ENCODE measurements at regions not wholly inside any gene's neighbourhood (a gene's known extent, or its start where the extent isn't known, plus 50 kb on each side); places are given as distances from the start of the nearest gene placed in this dataset.
"Not testable (repeated sequence)": the region's sequence is repeated elsewhere in the genome, so short reads cannot be mapped to it uniquely, and the experiment has no call there.

- H2BK15ac ChIP-seq (replicated peaks; ENCODE audit: low read depth); H3K9ac ChIP-seq (ENCODE audit: low read length); H3K18ac ChIP-seq (ENCODE audit: low read length); H2AK5ac ChIP-seq (ENCODE audit: low read length); H3K27me3 ChIP-seq (ENCODE audit: insufficient read depth, low read length, poor library complexity); H4K8ac ChIP-seq (ENCODE audit: low read depth, low read length); DNase-seq; H3K4ac ChIP-seq (ENCODE audit: low read depth, low read length); H3K4me1 ChIP-seq (ENCODE audit: control insufficient read depth, low read depth, low read length); H3K4me2 ChIP-seq (ENCODE audit: low read length); H3K56ac ChIP-seq (ENCODE audit: low read length); H4K5ac ChIP-seq (ENCODE audit: low read length); H2BK5ac ChIP-seq (ENCODE audit: low read length); H3K27ac ChIP-seq (ENCODE audit: low read depth, low read length); H3K79me2 ChIP-seq (ENCODE audit: control insufficient read depth, insufficient read depth, low read length); H3K36me3 ChIP-seq (ENCODE audit: control insufficient read depth, insufficient read depth, low read length); H3K23ac ChIP-seq (ENCODE audit: low read length); H3K4me3 ChIP-seq (ENCODE audit: low read length); H2BK120ac ChIP-seq (ENCODE audit: low read depth, low read length); H3K79me1 ChIP-seq (ENCODE audit: low read length): not testable (repeated sequence)
- WGBS (ENCODE audit: extremely low coverage, insufficient coverage, low lambda C conversion rate) = no CpG with 5 or more reads among the region's 9 CpGs
These were observed 75.1 kb downstream of the LYZL1 start for GRCh38 chr10:29363930-29364329.

- not testable (repeated sequence) for H3K9ac ChIP-seq (ENCODE audit: low read length); H3K4ac ChIP-seq (ENCODE audit: low read depth, low read length); H2BK5ac ChIP-seq (ENCODE audit: low read length); H4K5ac ChIP-seq (ENCODE audit: low read length); H3K27me3 ChIP-seq (ENCODE audit: insufficient read depth, low read length, poor library complexity); H3K4me2 ChIP-seq (ENCODE audit: low read length); H3K27ac ChIP-seq (ENCODE audit: low read depth, low read length); H2BK120ac ChIP-seq (ENCODE audit: low read depth, low read length); H3K56ac ChIP-seq (ENCODE audit: low read length); H3K18ac ChIP-seq (ENCODE audit: low read length); DNase-seq; H4K8ac ChIP-seq (ENCODE audit: low read depth, low read length); H3K79me2 ChIP-seq (ENCODE audit: control insufficient read depth, insufficient read depth, low read length); H3K23ac ChIP-seq (ENCODE audit: low read length); H2AK5ac ChIP-seq (ENCODE audit: low read length); H3K36me3 ChIP-seq (ENCODE audit: control insufficient read depth, insufficient read depth, low read length); H3K4me1 ChIP-seq (ENCODE audit: control insufficient read depth, low read depth, low read length); H2BK15ac ChIP-seq (replicated peaks; ENCODE audit: low read depth); H3K79me1 ChIP-seq (ENCODE audit: low read length); H3K4me3 ChIP-seq (ENCODE audit: low read length)
- no CpG with 5 or more reads among the region's 27 CpGs for WGBS (ENCODE audit: extremely low coverage, insufficient coverage, low lambda C conversion rate)
These were observed 77.3 kb downstream of the LYZL1 start for GRCh38 chr10:29366206-29366605.

- Histone ChIP-seq H3K79me1 (ENCODE audit: low read length) (no peaks in the 10 kb centered on the region), H2BK15ac (replicated peaks; ENCODE audit: low read depth) (no peak overlapping the region), H3K27ac (ENCODE audit: low read depth, low read length) (no peak overlapping the region), H3K56ac (ENCODE audit: low read length) (no peak overlapping the region), H3K4me1 (ENCODE audit: control insufficient read depth, low read depth, low read length) (no peaks in the 10 kb centered on the region), H2BK120ac (ENCODE audit: low read depth, low read length) (no peak overlapping the region), H3K4ac (ENCODE audit: low read depth, low read length) (no peak overlapping the region), H2AK5ac (ENCODE audit: low read length) (no peak overlapping the region), H3K27me3 (ENCODE audit: insufficient read depth, low read length, poor library complexity) (no peaks in the 10 kb centered on the region), H3K18ac (ENCODE audit: low read length) (no peak overlapping the region), H3K4me2 (ENCODE audit: low read length) (no peak overlapping the region), H4K5ac (ENCODE audit: low read length) (no peak overlapping the region), H3K9ac (ENCODE audit: low read length) (no peak overlapping the region), H4K8ac (ENCODE audit: low read depth, low read length) (no peak overlapping the region), H2BK5ac (ENCODE audit: low read length) (no peak overlapping the region), H3K36me3 (ENCODE audit: control insufficient read depth, insufficient read depth, low read length) (no peaks in the 10 kb centered on the region), H3K23ac (ENCODE audit: low read length) (no peak overlapping the region), H3K79me2 (ENCODE audit: control insufficient read depth, insufficient read depth, low read length) (no peaks in the 10 kb centered on the region), H3K4me3 (ENCODE audit: low read length) (no peak overlapping the region)
- no peak for DNase-seq
- WGBS (ENCODE audit: extremely low coverage, insufficient coverage, low lambda C conversion rate) = no CpG with 5 or more reads among the region's 5 CpGs
These were observed 80.5 kb downstream of the LYZL1 start for GRCh38 chr10:29369419-29369818.

GRCh38 chr10:29370097-29371092 is 81.5 kb downstream of the LYZL1 start:
- no peak overlapping the region for H3K4ac ChIP-seq (ENCODE audit: low read depth, low read length)
- H3K27ac ChIP-seq (ENCODE audit: low read depth, low read length) = no peak overlapping the region
- no peak overlapping the region for H2BK120ac ChIP-seq (ENCODE audit: low read depth, low read length)
- H3K9ac ChIP-seq (ENCODE audit: low read length) = no peak overlapping the region
- peak overlapping the region; percentile 9 for H3K23ac ChIP-seq (ENCODE audit: low read length)
- no peak overlapping the region for H3K4me3 ChIP-seq (ENCODE audit: low read length)
- H3K4me1 ChIP-seq (ENCODE audit: control insufficient read depth, low read depth, low read length) = no peaks in the 10 kb centered on the region
- no peaks in the 10 kb centered on the region for H3K79me2 ChIP-seq (ENCODE audit: control insufficient read depth, insufficient read depth, low read length)
- H3K36me3 ChIP-seq (ENCODE audit: control insufficient read depth, insufficient read depth, low read length) = no peaks in the 10 kb centered on the region
- no peaks in the 10 kb centered on the region for H3K27me3 ChIP-seq (ENCODE audit: insufficient read depth, low read length, poor library complexity)
- no peak overlapping the region for H2BK15ac ChIP-seq (replicated peaks; ENCODE audit: low read depth)
- DNase-seq = peak; percentile 13
- no peak overlapping the region for H3K56ac ChIP-seq (ENCODE audit: low read length)
- no peak overlapping the region for H2BK5ac ChIP-seq (ENCODE audit: low read length)
- no peak overlapping the region for H2AK5ac ChIP-seq (ENCODE audit: low read length)
- WGBS (ENCODE audit: extremely low coverage, insufficient coverage, low lambda C conversion rate) = no CpG with 5 or more reads among the region's 17 CpGs
- no peak overlapping the region for H3K4me2 ChIP-seq (ENCODE audit: low read length)
- H4K8ac ChIP-seq (ENCODE audit: low read depth, low read length) = no peak overlapping the region
- no peak overlapping the region for H3K18ac ChIP-seq (ENCODE audit: low read length)
- H4K5ac ChIP-seq (ENCODE audit: low read length) = no peak overlapping the region
- no peaks in the 10 kb centered on the region for H3K79me1 ChIP-seq (ENCODE audit: low read length)

GRCh38 chr10:29372920-29373319 is 84.0 kb downstream of the LYZL1 start:
- Histone ChIP-seq H4K8ac (ENCODE audit: low read depth, low read length) (no peak overlapping the region), H3K18ac (ENCODE audit: low read length) (no peak overlapping the region), H2BK5ac (ENCODE audit: low read length) (no peak overlapping the region), H3K4me2 (ENCODE audit: low read length) (no peak overlapping the region), H4K5ac (ENCODE audit: low read length) (no peak overlapping the region), H3K79me2 (ENCODE audit: control insufficient read depth, insufficient read depth, low read length) (no peaks in the 10 kb centered on the region), H3K4me3 (ENCODE audit: low read length) (no peak overlapping the region), H3K79me1 (ENCODE audit: low read length) (no peaks in the 10 kb centered on the region), H3K4me1 (ENCODE audit: control insufficient read depth, low read depth, low read length) (no peaks in the 10 kb centered on the region), H3K27me3 (ENCODE audit: insufficient read depth, low read length, poor library complexity) (no peaks in the 10 kb centered on the region), H2BK120ac (ENCODE audit: low read depth, low read length) (no peak overlapping the region), H2BK15ac (replicated peaks; ENCODE audit: low read depth) (no peak overlapping the region), H3K9ac (ENCODE audit: low read length) (no peak overlapping the region), H3K36me3 (ENCODE audit: control insufficient read depth, insufficient read depth, low read length) (no peaks in the 10 kb centered on the region), H2AK5ac (ENCODE audit: low read length) (no peak overlapping the region), H3K4ac (ENCODE audit: low read depth, low read length) (no peak overlapping the region), H3K27ac (ENCODE audit: low read depth, low read length) (no peak overlapping the region), H3K23ac (ENCODE audit: low read length) (no peak overlapping the region), H3K56ac (ENCODE audit: low read length) (no peak overlapping the region)
- WGBS (ENCODE audit: extremely low coverage, insufficient coverage, low lambda C conversion rate) = no CpG with 5 or more reads among the region's 5 CpGs
- peak; percentile 87 for DNase-seq

All from mesendoderm (in vitro differentiated cells).